GM18858 (cell line): ENCODE measurements at regions not wholly inside any gene's neighbourhood (a gene's known extent, or its start where the extent isn't known, plus 50 kb on each side); places are given as distances from the start of the nearest gene placed in this dataset.
"Not testable (repeated sequence)": the region's sequence is repeated elsewhere in the genome, so short reads cannot be mapped to it uniquely, and the experiment has no call there.

ENCODE experiments used
- ATAC-seq: cut with Tn5 transposase; IDR thresholded peaks from one replicate; pipeline ENCODE4 v1.9.1; 2021; ENCODE audit not compliant: unreplicated experiment

- not testable (repeated sequence) for ATAC-seq
These were observed 160.7 kb downstream of the DUSP6 start for GRCh38 chr12:89191597-89191996.

DNA sequence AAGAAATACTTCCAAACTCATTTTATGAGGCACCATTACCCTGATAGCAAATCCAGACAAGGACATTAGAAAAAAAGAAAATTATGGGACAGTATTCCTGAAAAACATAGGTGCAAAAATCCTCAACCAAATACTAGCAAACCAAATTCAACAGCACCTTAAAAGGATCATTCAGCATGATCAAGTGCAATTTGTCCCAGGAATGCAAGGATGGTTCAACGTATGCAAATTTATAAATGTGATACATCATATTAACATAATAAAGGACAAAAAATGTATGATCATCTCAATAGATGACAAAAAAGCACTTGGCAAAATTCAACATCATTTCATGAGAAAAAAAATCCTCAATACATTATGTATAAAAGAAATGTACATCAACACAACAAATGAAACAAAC lies 162.9 kb downstream of the DUSP6 start:
- no peak for ATAC-seq

- ATAC-seq, result no peak
These were observed 164.8 kb downstream of the DUSP6 start for GRCh38 chr12:89187507-89187906.

DNA sequence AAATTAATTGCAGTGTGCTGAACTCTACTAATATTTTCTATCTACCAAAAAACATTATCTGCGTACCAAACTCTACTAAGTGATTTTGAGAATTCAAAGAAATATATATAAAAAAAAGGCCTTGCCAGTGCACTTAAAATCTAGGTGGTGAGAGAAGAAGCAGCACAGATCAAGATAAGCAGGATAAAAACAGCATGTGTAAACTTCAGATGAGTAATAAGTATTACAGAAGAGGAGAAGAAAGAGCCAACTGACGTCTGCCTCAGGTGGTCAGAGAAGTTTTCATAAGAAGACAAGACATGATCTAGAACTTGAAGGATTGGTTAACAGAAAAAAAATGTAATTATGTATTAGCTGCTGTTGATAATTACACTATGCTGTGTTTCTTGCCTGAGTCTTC lies 166.4 kb downstream of the DUSP6 start:
- no peak for ATAC-seq

GRCh38 chr12:89185181-89185580 lies 167.1 kb downstream of the DUSP6 start:
- ATAC-seq, result no peak

GRCh38 chr12:89183985-89184435 lies 168.3 kb downstream of the DUSP6 start:
- ATAC-seq, result no peak

DNA sequence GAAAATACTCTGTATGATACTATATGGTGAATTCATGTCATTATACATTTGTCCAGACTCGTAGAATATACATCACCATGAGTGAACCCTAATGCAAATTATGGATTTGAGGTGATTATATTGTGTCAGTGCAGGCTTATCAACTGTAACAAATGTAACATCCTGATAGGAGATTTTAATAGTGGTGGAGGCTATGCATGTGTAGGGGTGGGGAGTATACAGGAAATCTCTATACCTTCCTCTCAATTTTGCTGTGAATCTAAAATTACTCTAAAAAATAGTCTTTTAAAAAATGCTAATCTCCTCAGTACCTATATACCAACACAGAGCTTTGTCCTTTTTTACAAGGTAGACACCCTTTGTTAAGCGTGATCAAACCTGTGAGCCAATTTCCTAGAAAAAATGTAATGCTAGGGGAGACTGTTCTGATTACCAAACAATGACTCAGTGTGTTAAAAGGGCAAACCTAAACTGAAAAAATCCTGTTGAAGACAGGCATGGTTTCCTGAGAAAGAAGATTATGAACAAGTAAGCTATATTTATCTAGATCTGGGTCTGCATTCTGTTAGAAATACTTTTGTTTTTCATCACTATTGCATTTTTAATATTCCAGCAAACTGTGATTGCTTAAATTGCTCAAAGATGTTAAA lies 170.9 kb downstream of the DUSP6 start:
- ATAC-seq, result no peak

DNA sequence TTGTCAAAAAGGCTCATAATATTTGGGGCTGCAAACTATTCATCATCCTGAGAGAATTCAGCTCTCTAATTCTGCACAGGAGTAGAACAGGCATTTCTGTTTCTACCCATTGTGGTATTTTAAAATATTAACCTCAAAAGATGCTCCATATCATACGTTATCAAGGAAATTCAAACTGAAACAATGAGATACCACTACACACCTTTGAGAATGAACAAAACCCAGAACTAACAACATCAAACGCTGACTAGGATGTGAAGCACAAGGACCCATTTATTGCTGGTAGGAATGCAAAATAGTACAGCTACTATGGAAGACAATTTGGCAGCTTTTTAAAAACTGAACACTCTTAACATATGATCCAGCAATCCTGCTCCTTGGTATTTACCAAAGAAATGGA lies 171.8 kb downstream of the DUSP6 start:
- ATAC-seq, result no peak

DNA sequence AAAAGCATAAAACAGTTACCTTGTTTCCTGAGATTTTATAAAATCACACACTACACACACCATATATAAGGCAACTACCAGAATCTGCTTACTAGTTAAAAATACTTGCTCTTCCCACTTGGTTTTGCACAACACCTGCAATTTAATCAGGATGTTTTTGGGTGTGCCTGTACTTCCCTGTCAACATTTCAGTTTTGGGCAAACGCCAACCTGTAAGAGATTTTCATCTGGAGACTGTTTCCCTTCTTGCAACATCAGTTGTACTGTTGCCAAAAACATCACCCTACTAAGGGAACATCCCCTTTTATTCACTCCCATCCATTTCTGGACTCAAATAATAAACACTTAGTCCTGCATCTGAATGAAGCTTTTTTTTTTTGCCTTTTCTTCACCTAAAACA lies 172.3 kb downstream of the DUSP6 start:
- no peak for ATAC-seq

DNA sequence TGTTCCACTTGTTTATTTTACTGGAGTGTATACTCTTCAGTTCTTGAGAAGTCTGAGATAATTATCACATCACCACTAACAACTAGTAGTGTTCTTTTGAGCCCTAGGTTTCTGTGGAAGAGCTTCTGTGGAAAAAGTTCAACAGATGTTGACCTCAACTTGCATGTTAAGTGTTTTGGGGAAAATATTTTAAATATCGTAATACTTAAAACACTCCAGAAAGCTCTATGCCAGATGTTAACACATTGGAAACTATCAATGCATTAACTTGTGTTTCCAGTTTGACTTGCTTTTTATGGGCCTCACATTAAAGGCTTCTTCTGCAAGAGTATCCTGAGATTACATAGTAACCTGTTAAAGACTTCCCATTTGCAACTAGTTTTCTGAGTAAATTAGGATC lies 173.1 kb downstream of the DUSP6 start:
- ATAC-seq, result no peak

DNA sequence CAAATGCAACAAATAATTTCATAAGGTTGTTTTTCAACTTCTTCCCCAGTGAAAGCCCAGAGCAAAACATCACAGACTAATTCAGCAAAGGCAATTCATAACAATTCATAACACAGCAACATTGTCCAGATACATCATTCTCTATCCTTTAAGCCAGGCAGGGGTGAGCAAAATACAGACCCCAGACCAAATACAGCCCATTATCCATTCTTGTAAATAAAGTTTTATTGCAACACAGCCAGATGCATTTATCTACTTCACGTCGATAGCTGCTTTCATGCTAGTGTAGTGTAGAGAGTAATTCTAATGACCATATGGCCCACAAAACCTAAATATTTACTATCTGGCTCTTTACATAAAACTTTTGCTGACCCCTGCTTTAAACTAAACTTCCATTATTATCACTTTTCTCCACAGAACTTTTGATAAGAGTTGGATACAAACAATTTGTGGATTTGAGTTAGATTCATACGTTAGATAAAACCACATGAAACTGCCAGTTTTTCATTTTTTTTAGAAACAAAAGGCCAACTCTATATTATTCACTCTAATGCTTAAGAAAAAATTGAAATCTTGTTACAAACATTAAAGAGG lies 174.4 kb downstream of the DUSP6 start:
- ATAC-seq, result no peak

- no peak for ATAC-seq
These were observed 175.6 kb downstream of the DUSP6 start for GRCh38 chr12:89176676-89177075.

DNA sequence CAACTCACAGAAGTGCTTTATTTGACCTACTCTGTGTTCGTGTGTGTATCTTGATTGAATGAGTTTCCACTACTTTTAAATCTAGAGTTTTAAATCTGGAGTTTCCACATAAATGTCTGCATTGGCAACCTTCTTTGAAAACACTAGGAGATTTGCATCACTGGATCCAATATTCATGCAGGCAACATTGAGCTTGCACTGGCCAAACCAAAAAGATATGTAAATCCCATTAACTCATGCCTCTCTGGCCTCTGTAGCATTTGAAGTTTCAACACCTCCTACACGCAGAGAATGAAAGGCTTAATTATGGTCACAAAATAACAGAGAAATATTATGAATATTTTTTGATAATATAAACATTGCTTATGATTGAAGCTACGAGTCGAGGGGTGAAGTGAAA lies 178.6 kb downstream of the DUSP6 start:
- ATAC-seq, result no peak

GRCh38 chr12:89173096-89173495 lies 179.2 kb downstream of the DUSP6 start:
- no peak for ATAC-seq

DNA sequence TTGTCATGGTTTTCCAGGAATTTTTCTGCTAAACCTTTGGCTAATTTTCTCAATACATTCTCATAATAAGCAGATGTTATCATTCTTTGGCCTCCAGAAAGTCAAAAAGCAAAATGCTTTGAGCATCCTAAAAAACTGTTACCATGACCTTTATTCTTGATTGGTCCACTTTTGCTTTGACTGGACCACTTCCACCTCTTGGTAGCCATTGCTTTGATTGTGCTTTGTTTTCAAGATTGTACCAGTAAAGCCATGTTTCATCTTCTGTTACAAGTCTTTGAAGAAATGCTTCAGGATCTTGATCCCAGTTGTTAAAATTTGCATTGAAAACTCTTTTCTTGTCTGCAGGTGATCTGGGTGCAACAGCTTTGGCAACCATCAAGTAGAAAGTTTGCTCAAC lies 180.1 kb downstream of the DUSP6 start:
- ATAC-seq, result no peak

DNA sequence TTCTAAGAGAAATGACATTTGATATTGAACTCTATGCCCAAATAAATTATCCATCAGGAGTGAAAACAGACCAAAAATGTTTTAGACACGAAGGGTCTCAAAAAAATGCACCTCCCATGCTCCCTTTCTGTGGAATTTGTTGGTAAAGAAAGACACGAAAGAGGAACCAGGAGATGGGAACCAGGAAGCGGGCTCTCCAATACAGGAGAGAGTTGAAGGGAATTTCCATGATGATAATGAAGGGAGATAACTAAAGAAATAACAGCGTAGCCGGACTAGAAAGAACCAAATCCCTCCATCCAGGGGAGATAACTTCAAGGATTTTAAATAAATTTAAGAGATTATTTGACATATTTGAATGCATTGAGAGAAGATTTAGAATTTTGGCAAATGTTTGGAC lies 183.0 kb downstream of the DUSP6 start:
- ATAC-seq, result no peak

DNA sequence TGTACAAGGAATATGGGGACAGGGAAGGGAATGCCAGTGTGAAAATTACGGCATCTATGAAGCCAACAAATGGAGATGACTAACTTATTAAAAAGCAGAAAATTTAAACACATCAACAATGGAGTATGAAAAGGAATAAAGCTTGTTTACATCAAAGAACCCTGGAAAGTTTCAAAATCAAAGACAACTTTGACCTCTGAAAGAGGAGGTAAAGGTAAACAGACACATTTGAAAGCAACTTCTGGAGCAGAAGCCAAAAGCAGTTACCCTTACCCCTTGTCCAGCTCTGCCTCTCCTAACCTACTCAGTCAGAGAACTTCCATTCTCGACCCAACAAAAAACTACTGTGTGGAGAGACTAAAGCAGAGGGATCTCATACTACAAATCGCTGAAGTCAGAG lies 184.3 kb downstream of the DUSP6 start:
- ATAC-seq, result no peak

DNA sequence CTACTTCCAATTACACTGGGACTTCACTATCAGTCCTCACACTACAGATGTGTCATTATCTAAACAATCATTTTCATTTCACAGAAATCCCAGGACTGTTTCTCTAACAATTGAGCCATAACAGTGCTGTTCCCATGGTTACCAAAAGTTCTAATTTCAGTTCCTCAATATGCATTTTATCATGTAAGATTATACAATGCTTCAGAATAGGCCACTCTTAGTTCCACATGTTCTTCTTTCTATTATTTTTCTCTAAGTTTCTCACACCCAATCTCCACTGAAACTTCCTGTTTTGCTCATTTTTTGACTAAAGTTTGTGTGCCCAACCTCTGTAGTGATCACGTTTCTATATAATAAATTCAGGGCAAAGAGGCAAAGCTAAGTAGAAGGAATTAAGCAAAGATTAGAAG lies 185.8 kb downstream of the DUSP6 start:
- peak; percentile 97 for ATAC-seq

- ATAC-seq, result no peak
These were observed 186.2 kb downstream of the DUSP6 start for GRCh38 chr12:89166121-89166520.

GRCh38 chr12:89165703-89166102 lies 186.6 kb downstream of the DUSP6 start:
- no peak for ATAC-seq

DNA sequence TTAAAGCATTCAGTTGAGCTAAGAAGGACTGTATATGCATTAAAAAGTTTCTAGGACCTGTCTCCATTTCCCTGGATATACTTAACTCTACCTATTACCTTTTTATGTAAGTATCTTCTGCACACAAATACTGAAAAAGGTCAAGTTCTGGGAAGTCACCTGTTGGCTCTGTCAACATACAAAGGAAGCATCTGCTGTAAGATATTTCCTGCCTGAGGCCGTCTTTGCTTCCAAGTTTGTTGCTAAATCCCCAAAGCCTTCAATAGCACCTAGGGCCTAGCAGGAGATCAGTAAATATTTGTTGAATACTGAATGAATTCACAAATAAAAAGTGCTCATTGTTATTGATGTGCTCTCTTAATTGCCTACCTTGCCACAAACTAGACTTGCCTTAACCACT lies 188.4 kb downstream of the DUSP6 start:
- no peak for ATAC-seq

DNA sequence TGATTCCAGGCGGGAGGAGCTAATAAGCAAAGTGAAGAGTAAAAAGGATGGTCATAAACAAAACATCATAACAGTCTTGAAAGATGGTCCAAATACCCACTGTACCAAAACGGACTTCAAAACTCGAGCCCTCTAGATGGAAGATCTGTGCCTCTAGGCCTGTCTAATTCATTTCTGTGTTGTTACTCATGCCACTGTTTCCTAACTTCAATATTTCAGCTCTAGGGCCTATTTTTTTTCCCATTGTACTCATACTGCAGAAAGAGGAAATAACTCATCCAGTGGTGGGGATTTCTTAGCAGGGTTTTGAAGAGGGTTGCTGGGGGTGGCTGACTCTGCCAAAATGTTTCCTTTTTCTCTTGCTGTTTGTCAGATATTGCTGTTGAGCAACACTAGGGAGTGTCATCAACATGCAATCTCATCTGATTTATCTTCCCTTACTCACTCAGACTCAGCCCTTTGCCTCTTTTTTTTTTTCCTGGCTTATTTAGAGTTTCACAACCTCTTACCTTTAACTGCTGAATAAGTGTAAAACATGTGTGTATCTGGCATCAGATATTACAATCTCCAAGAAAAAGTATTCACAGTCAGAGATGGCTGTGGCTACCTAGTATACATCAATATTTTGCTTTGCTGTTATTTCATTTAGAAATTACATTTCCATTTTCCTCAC lies 189.6 kb downstream of the DUSP6 start:
- ATAC-seq, result peak; percentile 24
